Activated T-cell treated with anti-CD3 and anti-CD28 coated beads, Interleukin-2, amount 50 U/mL, for 24 hours (primary cell): ENCODE measurements at regions not wholly inside any gene's neighbourhood (a gene's known extent, or its start where the extent isn't known, plus 50 kb on each side); places are given as distances from the start of the nearest gene placed in this dataset.

Experiments
- DNase-seq: peaks from one replicate; pipeline ENCODE4 v3.0.0-alpha.2; 2020
- H3K27ac Mint-ChIP-seq: 2 replicates; pipeline ENCODE4 v1.8.0; 2020; ENCODE audit warnings: mild to moderate bottlenecking, mixed read lengths
- H3K27me3 Mint-ChIP-seq: 2 replicates; pipeline ENCODE4 v1.8.0; 2020; ENCODE audit warnings: mixed read lengths
- H3K36me3 Mint-ChIP-seq: 2 replicates; pipeline ENCODE4 v1.8.0; 2020; ENCODE audit warnings: low read depth, mixed read lengths
- H3K4me1 Mint-ChIP-seq: 2 replicates; pipeline ENCODE4 v1.8.0; 2020; ENCODE audit warnings: low read depth, mixed read lengths
- H3K4me3 Mint-ChIP-seq: 2 replicates; pipeline ENCODE4 v1.8.0; 2020; ENCODE audit warnings: mild to moderate bottlenecking, moderate library complexity, mixed read lengths
- H3K9me3 Mint-ChIP-seq: 2 replicates; pipeline ENCODE4 v1.8.0; 2020; ENCODE audit warnings: mixed read lengths

DNA sequence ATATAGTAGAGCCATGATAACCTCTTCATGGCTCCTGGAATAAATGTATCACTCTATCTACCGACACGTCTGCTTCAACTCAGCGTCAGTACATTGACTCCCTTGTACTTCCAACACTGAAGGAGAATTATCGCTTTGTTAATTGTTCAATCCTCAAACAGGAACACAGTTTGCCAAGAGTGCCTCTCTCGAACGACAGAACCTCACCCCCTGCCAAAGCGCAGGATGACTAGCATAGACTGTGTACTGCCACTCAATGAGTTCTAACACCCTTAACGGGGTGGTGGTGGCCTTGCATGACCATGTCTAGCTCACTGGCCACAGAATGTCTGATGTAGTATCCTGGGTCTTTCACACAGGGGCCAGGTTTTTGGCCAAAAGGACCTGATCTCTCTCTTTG is 81.4 kb upstream of the HEY2 start:
- Mint-ChIP-seq H3K27ac (no peak overlapping the region), H3K4me3 (no peak overlapping the region), H3K9me3 (no peaks in the 10 kb centered on the region), H3K36me3 (no peaks in the 10 kb centered on the region), H3K4me1 (no peaks in the 10 kb centered on the region), H3K27me3 (peaks cover 22% of the 10 kb centered on the region)
- DNase-seq, result no peak

DNA sequence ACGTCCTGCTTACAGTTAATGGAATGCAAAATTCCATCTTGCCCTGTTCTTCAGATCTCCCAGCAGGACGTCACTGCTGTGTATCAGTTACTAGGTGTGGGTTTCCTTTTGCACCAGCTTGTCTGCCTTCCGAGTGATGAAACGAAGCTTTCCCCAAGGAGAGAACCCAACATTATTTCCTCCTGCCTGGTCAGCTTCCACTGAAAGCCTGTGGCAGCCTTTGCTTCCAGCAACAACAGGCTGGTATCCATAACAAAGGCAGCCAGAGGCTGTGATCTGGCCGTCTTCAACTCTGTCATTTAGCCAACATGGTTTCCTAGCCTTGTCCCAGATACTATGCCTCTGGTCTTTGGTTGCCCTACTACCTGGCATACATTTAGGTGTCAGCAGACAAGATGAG is 78.9 kb upstream of the HEY2 start:
- no peak overlapping the region for H3K4me3 Mint-ChIP-seq
- no peaks in the 10 kb centered on the region for H3K9me3 Mint-ChIP-seq
- H3K36me3 Mint-ChIP-seq, result no peaks in the 10 kb centered on the region
- peaks cover 28% of the 10 kb centered on the region for H3K27me3 Mint-ChIP-seq
- H3K27ac Mint-ChIP-seq, result no peak overlapping the region
- DNase-seq, result no peak
- no peaks in the 10 kb centered on the region for H3K4me1 Mint-ChIP-seq

DNA sequence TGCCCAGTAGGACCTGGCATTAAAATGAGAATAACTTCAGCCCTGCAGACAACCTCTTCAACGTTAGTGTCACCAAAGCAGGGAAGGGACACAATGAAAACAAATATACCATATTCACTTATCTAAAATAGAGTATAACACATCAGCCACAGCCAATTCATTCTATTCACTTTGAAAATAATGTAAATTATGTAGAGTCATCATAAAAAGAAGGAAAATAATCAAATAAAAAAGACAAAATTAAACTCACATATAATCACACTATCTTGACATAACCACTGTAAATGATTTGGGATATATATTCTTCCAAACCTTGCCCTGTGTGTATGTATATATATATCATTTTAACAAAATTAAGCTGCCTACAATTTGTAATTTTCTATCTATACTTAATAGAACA is 78.1 kb upstream of the HEY2 start:
- Mint-ChIP-seq H3K4me1 (no peaks in the 10 kb centered on the region), H3K4me3 (no peak overlapping the region), H3K27ac (no peak overlapping the region), H3K27me3 (peaks cover 33% of the 10 kb centered on the region), H3K36me3 (no peaks in the 10 kb centered on the region), H3K9me3 (no peaks in the 10 kb centered on the region)
- no peak for DNase-seq

DNA sequence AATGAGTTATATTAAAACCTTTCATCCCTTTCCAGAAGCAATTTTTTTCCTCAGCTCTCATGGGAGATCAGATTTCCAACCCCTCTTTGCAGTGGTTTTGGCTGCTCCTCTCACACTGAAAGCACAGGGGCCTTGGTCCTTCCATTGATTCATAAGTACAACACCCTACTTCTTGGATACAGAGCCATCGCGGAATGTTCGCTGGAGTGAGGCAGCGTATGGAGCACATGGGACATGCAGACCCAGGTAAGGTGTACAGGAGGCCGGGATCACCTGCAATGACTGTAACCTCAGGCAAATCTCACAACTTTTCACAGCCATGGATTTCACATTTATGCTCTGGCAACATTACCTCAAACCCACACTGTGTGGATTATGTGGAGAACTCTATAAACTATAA is 75.2 kb upstream of the HEY2 start:
- no peak overlapping the region for H3K27ac Mint-ChIP-seq
- peaks cover 45% of the 10 kb centered on the region for H3K27me3 Mint-ChIP-seq
- no peaks in the 10 kb centered on the region for H3K36me3 Mint-ChIP-seq
- H3K9me3 Mint-ChIP-seq, result no peaks in the 10 kb centered on the region
- H3K4me3 Mint-ChIP-seq, result no peak overlapping the region
- no peaks in the 10 kb centered on the region for H3K4me1 Mint-ChIP-seq
- DNase-seq, result no peak

DNA sequence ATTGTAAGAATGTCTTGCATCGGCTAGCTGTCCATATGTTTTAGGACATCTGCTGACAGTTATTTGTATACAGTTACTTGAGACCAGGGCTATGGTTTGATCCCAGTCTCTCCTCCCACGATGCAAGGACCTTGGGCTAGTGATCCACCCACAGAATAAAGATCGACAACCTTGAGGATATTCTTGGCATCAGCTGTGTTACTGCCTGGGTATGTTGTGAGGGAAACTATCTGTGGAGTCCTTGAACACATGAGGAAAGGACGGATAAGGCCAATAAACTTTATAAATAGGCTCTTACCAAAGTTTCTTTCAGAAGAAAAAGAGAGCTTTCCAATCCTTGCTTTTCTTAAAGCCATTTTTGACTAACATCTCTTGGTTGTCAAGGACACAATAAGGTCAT is 70.8 kb upstream of the HEY2 start:
- peaks cover 42% of the 10 kb centered on the region for H3K27me3 Mint-ChIP-seq
- H3K4me3 Mint-ChIP-seq, result no peak overlapping the region
- DNase-seq, result no peak
- H3K9me3 Mint-ChIP-seq, result peaks cover 4% of the 10 kb centered on the region
- H3K36me3 Mint-ChIP-seq, result no peaks in the 10 kb centered on the region
- H3K4me1 Mint-ChIP-seq, result peaks cover 5% of the 10 kb centered on the region
- H3K27ac Mint-ChIP-seq, result no peak overlapping the region

DNA sequence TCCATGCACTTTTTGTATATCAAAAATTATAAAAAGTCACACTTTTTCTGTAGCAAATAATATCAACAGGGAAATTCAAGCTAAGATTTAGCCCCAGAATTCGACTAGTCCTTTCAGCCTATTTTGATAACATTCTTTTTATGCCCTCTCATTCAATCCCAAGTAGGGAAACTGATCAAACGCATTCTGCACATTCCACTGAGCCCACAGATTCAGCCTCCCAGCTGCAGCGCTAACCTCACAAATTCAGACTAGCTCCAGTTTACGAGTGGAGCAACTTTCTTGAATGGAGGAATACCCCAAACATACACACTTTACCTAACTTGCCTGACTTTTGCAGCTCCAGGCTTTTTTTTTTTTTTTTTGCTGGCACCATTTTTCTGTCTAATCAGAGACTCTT is 70.3 kb upstream of the HEY2 start:
- no peak overlapping the region for H3K4me3 Mint-ChIP-seq
- H3K4me1 Mint-ChIP-seq, result peaks cover 5% of the 10 kb centered on the region
- DNase-seq, result no peak
- peaks cover 6% of the 10 kb centered on the region for H3K9me3 Mint-ChIP-seq
- peaks cover 43% of the 10 kb centered on the region for H3K27me3 Mint-ChIP-seq
- H3K27ac Mint-ChIP-seq, result no peak overlapping the region
- H3K36me3 Mint-ChIP-seq, result no peaks in the 10 kb centered on the region

DNA sequence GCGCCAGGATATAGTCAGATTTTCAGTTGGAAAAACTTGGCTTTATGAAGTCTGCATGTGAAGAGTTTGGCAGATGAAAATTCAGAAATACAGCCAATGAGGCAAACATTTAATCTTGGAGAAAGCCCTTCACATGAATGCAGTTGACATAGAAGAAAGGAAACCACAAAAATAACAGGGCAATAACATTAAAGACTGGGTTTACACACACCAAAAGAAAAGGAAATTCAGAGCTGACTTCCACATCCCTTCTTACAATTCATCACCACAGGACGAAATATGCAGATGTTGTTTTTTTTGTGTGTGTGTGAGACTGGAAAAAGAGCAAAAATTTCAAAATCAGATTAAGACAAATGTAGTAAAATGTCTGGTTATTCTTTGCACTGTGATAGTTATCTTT is 69.8 kb upstream of the HEY2 start:
- Mint-ChIP-seq H3K36me3 (no peaks in the 10 kb centered on the region), H3K4me3 (no peak overlapping the region), H3K9me3 (peaks cover 7% of the 10 kb centered on the region), H3K4me1 (peaks cover 5% of the 10 kb centered on the region), H3K27me3 (peaks cover 41% of the 10 kb centered on the region), H3K27ac (no peak overlapping the region)
- no peak for DNase-seq

DNA sequence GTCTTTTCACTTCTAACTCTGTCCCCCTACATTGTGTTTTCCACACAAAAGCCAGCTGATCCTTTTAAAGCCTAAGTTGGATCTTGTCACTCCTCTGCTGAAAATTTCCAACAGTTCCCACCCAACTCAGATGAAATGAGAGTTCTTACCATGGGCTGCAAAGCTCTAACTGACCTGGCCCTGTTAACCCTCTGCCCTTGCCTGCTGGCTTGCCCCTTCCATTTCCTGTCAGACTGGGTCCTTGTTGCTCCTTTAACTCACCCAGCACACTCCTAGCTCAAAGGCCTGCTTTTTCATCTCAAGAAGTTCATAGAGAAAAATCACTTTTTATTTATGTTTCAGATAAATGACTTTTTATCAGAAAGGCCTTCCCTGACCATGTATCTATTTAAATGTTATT is 66.5 kb upstream of the HEY2 start:
- no peak for DNase-seq
- Mint-ChIP-seq H3K36me3 (no peaks in the 10 kb centered on the region), H3K4me3 (no peak overlapping the region), H3K27ac (no peak overlapping the region), H3K4me1 (peaks cover 5% of the 10 kb centered on the region), H3K27me3 (peaks cover 41% of the 10 kb centered on the region), H3K9me3 (peaks cover 7% of the 10 kb centered on the region)

DNA sequence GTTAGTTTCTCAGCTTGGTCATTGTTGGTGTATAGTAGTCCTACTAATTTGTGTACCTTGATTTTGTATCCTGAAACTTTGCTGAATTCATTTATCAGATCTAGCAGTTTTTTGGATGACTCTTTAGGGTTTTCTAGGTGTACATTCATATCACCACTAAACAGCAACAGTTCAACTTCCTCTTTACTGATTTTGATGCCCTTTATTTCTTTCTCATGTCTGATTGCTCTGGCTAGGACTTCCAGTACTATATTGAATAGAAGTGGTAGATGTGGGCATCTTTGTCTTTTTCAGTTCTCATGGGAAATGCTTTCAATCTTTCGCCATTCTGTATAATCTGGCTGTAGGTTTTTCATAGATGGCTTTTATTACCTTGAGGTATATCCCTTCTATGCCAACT is 61.3 kb upstream of the HEY2 start:
- Mint-ChIP-seq H3K27me3 (peaks cover 57% of the 10 kb centered on the region), H3K9me3 (peaks cover 19% of the 10 kb centered on the region), H3K4me1 (no peaks in the 10 kb centered on the region), H3K36me3 (no peaks in the 10 kb centered on the region), H3K4me3 (no peak overlapping the region), H3K27ac (no peak overlapping the region)
- no peak for DNase-seq

DNA sequence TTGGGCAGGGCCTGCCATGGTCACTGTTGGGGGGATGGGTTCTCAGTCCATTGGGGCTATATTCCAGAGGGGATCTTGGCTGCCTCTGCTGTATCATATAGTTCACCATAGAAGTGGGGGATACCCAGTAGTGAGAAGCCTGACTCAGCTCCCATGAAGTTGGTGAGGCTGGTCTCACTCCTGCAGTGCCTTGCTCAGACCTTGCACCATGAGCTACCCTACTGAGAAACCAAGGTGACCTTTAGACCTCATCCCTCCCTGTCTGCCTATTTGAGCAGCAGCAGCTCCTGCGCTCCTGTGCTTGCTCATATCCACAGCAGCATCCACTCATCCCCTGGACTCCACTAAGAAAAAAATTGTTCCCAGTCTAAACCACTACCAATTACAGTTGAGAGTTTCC is 56.0 kb upstream of the HEY2 start:
- peaks cover 19% of the 10 kb centered on the region for H3K9me3 Mint-ChIP-seq
- peaks cover 55% of the 10 kb centered on the region for H3K27me3 Mint-ChIP-seq
- no peak overlapping the region for H3K4me3 Mint-ChIP-seq
- no peaks in the 10 kb centered on the region for H3K4me1 Mint-ChIP-seq
- H3K27ac Mint-ChIP-seq, result no peak overlapping the region
- H3K36me3 Mint-ChIP-seq, result no peaks in the 10 kb centered on the region
- DNase-seq, result no peak

DNA sequence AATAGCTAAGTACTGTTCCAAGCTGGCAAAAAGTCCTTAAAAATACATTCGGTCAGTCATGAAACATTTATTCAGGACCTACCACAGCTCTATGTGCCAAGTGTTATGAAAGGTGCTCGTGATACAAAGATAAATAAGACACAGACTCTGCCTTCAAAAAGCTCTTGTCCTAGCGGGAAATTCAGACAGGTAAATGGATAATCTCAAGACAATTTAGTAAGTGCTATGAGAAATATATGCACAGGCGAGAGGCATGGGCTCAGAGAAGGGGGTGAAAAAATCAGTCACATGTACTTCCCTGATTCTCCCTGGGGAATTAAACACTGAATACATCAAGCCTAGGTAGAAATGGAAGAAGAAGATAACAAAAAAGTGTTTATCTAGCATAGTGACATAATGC is 49.8 kb upstream of the HEY2 start:
- peaks cover 14% of the 10 kb centered on the region for H3K27me3 Mint-ChIP-seq
- no peaks in the 10 kb centered on the region for H3K36me3 Mint-ChIP-seq
- H3K27ac Mint-ChIP-seq, result no peak overlapping the region
- DNase-seq, result no peak
- H3K4me3 Mint-ChIP-seq, result no peak overlapping the region
- H3K9me3 Mint-ChIP-seq, result peaks cover 1% of the 10 kb centered on the region
- H3K4me1 Mint-ChIP-seq, result no peaks in the 10 kb centered on the region
